Ovary (tissue), 3 donors: ENCODE measurements at regions not wholly inside any gene's neighbourhood (a gene's known extent, or its start where the extent isn't known, plus 50 kb on each side); places are given as distances from the start of the nearest gene placed in this dataset.

Source experiments
- EP300 ChIP-seq: sonication (generic); formaldehyde crosslinking; IDR thresholded peaks from one replicate; pipeline ENCODE4 v1.6.1; 2017; ENCODE audit warnings: antibody characterized with exemption
- TF ChIP-seq, protein P1 (sequence below), 3 donors: fragments of 450-650 bp in 2 of 3; fragments of 200-600 bp in 1 of 3; IDR thresholded peaks; one replicate each; pipeline versions ENCODE4 v1.5.1 to v1.8.0; 2016 to 2022; ENCODE audit warnings: antibody characterized with exemption in 3 of 3, mild to moderate bottlenecking in 1 of 3
- donor health status: DM: no; HTN: no; CAD: no.

DNA sequence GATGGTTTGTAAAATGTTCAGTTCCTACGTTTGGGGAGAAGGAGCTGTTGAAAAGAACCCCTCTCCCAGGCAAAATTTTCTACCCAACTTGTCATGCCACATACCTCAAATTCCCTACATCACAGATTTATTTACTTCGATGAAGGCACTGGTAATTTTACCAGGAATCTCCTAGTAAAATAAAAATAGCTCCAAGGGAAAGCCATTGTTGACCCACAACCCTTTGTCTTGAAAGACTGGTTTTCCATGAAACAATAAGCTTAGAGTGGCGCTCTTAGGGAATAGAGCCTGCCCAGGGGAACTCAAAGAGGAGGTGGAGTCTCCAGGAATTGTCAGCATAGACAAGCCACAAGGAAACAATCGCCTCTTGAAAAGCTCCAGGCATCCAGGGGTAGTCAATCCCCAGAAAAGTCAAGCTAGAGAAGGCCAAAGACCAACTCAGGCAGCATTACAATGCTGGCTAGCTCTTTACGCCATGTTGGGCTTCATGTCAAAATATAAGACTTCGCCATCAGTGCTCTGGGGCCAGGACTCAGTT lies 99.2 kb upstream of the RREB1 start:
- TF ChIP-seq, protein P1, sequence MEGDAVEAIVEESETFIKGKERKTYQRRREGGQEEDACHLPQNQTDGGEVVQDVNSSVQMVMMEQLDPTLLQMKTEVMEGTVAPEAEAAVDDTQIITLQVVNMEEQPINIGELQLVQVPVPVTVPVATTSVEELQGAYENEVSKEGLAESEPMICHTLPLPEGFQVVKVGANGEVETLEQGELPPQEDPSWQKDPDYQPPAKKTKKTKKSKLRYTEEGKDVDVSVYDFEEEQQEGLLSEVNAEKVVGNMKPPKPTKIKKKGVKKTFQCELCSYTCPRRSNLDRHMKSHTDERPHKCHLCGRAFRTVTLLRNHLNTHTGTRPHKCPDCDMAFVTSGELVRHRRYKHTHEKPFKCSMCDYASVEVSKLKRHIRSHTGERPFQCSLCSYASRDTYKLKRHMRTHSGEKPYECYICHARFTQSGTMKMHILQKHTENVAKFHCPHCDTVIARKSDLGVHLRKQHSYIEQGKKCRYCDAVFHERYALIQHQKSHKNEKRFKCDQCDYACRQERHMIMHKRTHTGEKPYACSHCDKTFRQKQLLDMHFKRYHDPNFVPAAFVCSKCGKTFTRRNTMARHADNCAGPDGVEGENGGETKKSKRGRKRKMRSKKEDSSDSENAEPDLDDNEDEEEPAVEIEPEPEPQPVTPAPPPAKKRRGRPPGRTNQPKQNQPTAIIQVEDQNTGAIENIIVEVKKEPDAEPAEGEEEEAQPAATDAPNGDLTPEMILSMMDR (IDR thresholded peaks at IDR 0.05), result no peak
- no peak for TF ChIP-seq EP300
